ENCODE measurements at regions not wholly inside any gene's neighbourhood (a gene's known extent, or its start where the extent isn't known, plus 50 kb on each side); places are given as distances from the start of the nearest gene placed in this dataset.

- no peak for TF ChIP-seq CTCF (IDR thresholded peaks at IDR 0.05; ENCODE audit: insufficient read depth, low read depth, low read length)
- TF ChIP-seq EZH2 (IDR thresholded peaks at IDR 0.05; ENCODE audit: insufficient read depth, low read length) = no peak
Measured at GRCh38 chr19:29385191-29385795, 140.5 kb upstream of the VSTM2B start.

All from astrocyte (in vitro differentiated cells and primary cell).